ENCODE measurements at regions not wholly inside any gene's neighbourhood (a gene's known extent, or its start where the extent isn't known, plus 50 kb on each side); places are given as distances from the start of the nearest gene placed in this dataset.
"Not testable (repeated sequence)": the region's sequence is repeated elsewhere in the genome, so short reads cannot be mapped to it uniquely, and the experiment has no call there.

GRCh38 chr19:31532034-31532433 lies 182.8 kb upstream of the TSHZ3 start:
- no peak for DNase-seq

- no peak for DNase-seq
These were observed 183.9 kb upstream of the TSHZ3 start for GRCh38 chr19:31533114-31533513.

- DNase-seq, result no peak
These were observed 185.0 kb upstream of the TSHZ3 start for GRCh38 chr19:31534231-31534630.

GRCh38 chr19:31534786-31535657 lies 185.8 kb upstream of the TSHZ3 start:
- DNase-seq, result no peak

GRCh38 chr19:31535691-31536460 lies 186.6 kb upstream of the TSHZ3 start:
- no peak for DNase-seq

GRCh38 chr19:31537136-31537535 lies 187.9 kb upstream of the TSHZ3 start:
- no peak for DNase-seq

- DNase-seq, result not testable (repeated sequence)
These were observed 188.7 kb upstream of the TSHZ3 start for GRCh38 chr19:31537902-31538301.

GRCh38 chr19:31538879-31539278 lies 189.6 kb upstream of the TSHZ3 start:
- DNase-seq, result no peak

GRCh38 chr19:31539386-31539785 lies 190.2 kb upstream of the TSHZ3 start:
- no peak for DNase-seq

- no peak for DNase-seq
These were observed 192.2 kb upstream of the TSHZ3 start for GRCh38 chr19:31541396-31541795.

GRCh38 chr19:31543456-31543855 lies 194.2 kb upstream of the TSHZ3 start:
- DNase-seq, result no peak

- no peak for DNase-seq
These were observed 196.5 kb upstream of the TSHZ3 start for GRCh38 chr19:31545777-31546176.

- no peak for DNase-seq
These were observed 197.1 kb upstream of the TSHZ3 start for GRCh38 chr19:31546205-31546960.

GRCh38 chr19:31548941-31549340 lies 199.7 kb upstream of the TSHZ3 start:
- DNase-seq, result peak; percentile 14

- DNase-seq, result no peak
These were observed 204.0 kb upstream of the TSHZ3 start for GRCh38 chr19:31553112-31553845.

- no peak for DNase-seq
These were observed 204.6 kb upstream of the TSHZ3 start for GRCh38 chr19:31553846-31554215.

GRCh38 chr19:31554360-31554759 lies 205.1 kb upstream of the TSHZ3 start:
- no peak for DNase-seq

GRCh38 chr19:31555634-31556215 lies 206.5 kb upstream of the TSHZ3 start:
- DNase-seq, result no peak

- no peak for DNase-seq
These were observed 210.3 kb upstream of the TSHZ3 start for GRCh38 chr19:31559494-31559893.

- DNase-seq, result no peak
These were observed 211.1 kb upstream of the TSHZ3 start for GRCh38 chr19:31560086-31561060.
